ENCODE measurements at regions not wholly inside any gene's neighbourhood (a gene's known extent, or its start where the extent isn't known, plus 50 kb on each side); places are given as distances from the start of the nearest gene placed in this dataset.
"Not testable (repeated sequence)": the region's sequence is repeated elsewhere in the genome, so short reads cannot be mapped to it uniquely, and the experiment has no call there.

- Mint-ChIP-seq H3K27me3 (no peaks in the 10 kb centered on the region), H3K27ac (no peak overlapping the region), H3K4me1 (ENCODE audit: unreplicated experiment) (no peaks in the 10 kb centered on the region), H3K9me3 (no peaks in the 10 kb centered on the region), H3K4me3 (no peak overlapping the region), H3K36me3 (no peaks in the 10 kb centered on the region)
- no peak for DNase-seq (ENCODE audit: extremely low spot score, unreplicated experiment)
- TF ChIP-seq, protein P1, sequence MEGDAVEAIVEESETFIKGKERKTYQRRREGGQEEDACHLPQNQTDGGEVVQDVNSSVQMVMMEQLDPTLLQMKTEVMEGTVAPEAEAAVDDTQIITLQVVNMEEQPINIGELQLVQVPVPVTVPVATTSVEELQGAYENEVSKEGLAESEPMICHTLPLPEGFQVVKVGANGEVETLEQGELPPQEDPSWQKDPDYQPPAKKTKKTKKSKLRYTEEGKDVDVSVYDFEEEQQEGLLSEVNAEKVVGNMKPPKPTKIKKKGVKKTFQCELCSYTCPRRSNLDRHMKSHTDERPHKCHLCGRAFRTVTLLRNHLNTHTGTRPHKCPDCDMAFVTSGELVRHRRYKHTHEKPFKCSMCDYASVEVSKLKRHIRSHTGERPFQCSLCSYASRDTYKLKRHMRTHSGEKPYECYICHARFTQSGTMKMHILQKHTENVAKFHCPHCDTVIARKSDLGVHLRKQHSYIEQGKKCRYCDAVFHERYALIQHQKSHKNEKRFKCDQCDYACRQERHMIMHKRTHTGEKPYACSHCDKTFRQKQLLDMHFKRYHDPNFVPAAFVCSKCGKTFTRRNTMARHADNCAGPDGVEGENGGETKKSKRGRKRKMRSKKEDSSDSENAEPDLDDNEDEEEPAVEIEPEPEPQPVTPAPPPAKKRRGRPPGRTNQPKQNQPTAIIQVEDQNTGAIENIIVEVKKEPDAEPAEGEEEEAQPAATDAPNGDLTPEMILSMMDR (conservative IDR thresholded peaks at IDR 0.05): no peak
These were observed 385.3 kb upstream of the HS3ST1 start for GRCh38 chr4:11813951-11814446.

DNA sequence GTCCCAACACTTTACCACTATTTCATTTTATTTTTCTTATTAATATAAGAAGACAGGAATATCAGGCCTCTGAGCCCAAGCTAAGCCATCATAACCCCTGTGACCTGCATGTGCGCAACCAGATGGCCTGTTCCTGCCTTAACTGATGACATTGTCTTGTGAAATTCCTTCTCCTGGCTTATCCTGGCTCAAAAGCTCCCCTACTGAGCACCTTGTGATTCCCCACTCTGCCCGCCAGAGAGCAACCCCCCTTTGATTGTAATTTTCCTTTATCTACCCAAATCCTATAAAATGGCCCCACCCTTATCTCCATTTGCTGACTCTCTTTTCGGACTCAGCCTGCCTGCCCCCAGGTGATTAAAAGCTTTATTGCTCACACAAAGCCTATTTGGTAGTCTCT, 382.8 kb upstream of the HS3ST1 start:
- H3K27ac Mint-ChIP-seq; H3K27me3 Mint-ChIP-seq; DNase-seq (ENCODE audit: extremely low spot score, unreplicated experiment); H3K4me1 Mint-ChIP-seq (ENCODE audit: unreplicated experiment); H3K36me3 Mint-ChIP-seq; H3K9me3 Mint-ChIP-seq; H3K4me3 Mint-ChIP-seq: not testable (repeated sequence)

DNA sequence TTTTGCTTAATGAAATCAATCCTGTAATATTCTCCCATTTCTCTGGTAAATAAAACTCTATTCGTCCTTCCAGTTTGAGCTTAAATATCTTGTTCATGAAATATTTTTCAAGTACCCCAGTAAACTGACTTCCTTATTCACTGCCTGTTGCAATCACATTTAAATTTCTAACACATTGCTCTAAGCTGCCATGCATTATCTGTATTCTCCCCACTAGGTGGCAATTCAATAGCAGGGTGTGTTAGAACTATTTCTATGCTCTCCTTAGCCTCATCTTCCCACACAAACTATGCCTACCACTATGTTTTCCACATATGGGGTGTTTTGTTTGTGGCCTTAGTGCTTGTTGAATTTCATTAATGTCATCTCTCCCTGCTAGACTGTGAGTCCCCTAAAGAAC, 377.1 kb upstream of the HS3ST1 start:
- Mint-ChIP-seq H3K4me3 (no peak overlapping the region), H3K27me3 (no peaks in the 10 kb centered on the region), H3K4me1 (ENCODE audit: unreplicated experiment) (no peaks in the 10 kb centered on the region), H3K36me3 (no peaks in the 10 kb centered on the region), H3K9me3 (no peaks in the 10 kb centered on the region), H3K27ac (no peak overlapping the region)
- TF ChIP-seq, protein P1 (conservative IDR thresholded peaks at IDR 0.05): peak; percentile 74
- DNase-seq (ENCODE audit: extremely low spot score, unreplicated experiment): no peak

DNA sequence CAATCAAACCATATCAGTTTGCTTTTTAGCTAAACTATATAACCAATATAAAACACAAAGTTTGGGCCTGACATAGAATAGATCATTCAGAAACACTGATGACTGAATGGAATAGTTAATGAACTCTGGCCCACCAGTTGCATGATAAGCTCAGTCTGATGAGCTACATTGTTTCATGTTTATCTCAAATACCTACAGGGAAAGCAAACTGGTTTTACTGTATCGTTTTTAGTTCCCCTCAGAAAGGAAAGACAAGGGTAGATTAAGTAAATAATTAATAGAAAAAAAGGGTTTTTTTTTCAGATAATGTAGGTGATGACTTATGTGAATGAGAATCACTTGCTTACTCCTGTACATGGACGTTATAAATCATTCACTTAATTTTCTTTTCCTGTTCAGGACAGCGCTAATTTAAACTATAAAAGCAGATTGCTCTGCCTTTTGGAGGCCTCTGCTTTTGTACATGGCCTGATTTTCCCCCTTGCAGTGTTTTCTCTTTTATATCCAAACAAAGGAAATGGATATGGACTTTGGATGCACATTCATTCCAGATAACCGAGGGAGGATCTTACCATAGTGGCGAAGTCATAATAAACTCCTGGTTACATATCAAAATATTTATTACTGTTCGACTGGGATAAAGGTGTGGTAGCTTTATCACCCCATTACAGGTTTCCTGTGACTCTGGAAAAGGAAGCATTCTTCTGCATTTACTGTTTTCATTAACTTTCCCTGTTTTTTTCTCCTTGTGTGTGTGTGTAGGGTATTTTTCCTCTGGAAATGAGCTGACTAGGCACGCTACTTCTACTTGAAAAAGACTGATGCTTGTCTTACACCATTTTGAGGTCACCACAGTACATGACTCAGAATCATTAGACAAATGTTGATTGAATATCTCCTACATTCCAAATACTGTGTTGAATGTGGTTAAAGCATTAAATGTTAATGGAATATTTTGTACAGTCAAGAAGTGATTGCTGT, 373.1 kb upstream of the HS3ST1 start:
- no peaks in the 10 kb centered on the region for H3K36me3 Mint-ChIP-seq
- H3K4me3 Mint-ChIP-seq: peak overlapping the region; percentile 27
- TF ChIP-seq, protein P1 (conservative IDR thresholded peaks at IDR 0.05): no peak
- no peaks in the 10 kb centered on the region for H3K27me3 Mint-ChIP-seq
- H3K27ac Mint-ChIP-seq: peak overlapping the region; percentile 81
- H3K4me1 Mint-ChIP-seq (ENCODE audit: unreplicated experiment): no peaks in the 10 kb centered on the region
- no peaks in the 10 kb centered on the region for H3K9me3 Mint-ChIP-seq
- no peak for DNase-seq (ENCODE audit: extremely low spot score, unreplicated experiment)

GRCh38 chr4:11799196-11799595, 370.5 kb upstream of the HS3ST1 start:
- no peak for DNase-seq (ENCODE audit: extremely low spot score, unreplicated experiment)
- Mint-ChIP-seq H3K9me3 (no peaks in the 10 kb centered on the region), H3K36me3 (no peaks in the 10 kb centered on the region), H3K27me3 (no peaks in the 10 kb centered on the region), H3K4me3 (no peak overlapping the region), H3K4me1 (ENCODE audit: unreplicated experiment) (no peaks in the 10 kb centered on the region), H3K27ac (no peak overlapping the region)
- TF ChIP-seq, protein P1 (conservative IDR thresholded peaks at IDR 0.05): no peak

DNA sequence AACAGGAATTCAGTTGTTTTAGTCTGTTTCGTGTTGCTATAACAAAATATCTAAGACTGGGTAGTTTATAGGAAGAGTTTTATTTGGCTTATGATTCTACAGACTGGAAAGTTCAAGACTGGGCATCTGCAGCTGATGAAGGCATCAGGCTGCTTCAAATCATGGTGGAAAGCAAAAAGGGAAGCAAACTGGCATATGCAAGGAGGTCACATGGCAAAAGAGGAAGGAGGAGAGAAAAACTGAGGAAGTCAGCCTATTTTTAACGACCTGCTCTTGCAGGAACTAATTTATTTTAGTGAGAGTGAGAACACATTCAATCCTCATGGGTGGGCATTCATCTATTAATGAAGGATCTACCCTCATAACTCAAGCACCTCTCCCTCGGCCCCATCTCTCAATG, 363.1 kb upstream of the HS3ST1 start:
- H3K4me1 Mint-ChIP-seq (ENCODE audit: unreplicated experiment): no peaks in the 10 kb centered on the region
- no peaks in the 10 kb centered on the region for H3K9me3 Mint-ChIP-seq
- no peaks in the 10 kb centered on the region for H3K27me3 Mint-ChIP-seq
- DNase-seq (ENCODE audit: extremely low spot score, unreplicated experiment): no peak
- no peaks in the 10 kb centered on the region for H3K36me3 Mint-ChIP-seq
- H3K4me3 Mint-ChIP-seq: no peak overlapping the region
- no peak overlapping the region for H3K27ac Mint-ChIP-seq
- TF ChIP-seq, protein P1 (conservative IDR thresholded peaks at IDR 0.05): no peak

Measured in type B pancreatic cell (in vitro differentiated cells).